ENCODE measurements at regions not wholly inside any gene's neighbourhood (a gene's known extent, or its start where the extent isn't known, plus 50 kb on each side); places are given as distances from the start of the nearest gene placed in this dataset.

DNA sequence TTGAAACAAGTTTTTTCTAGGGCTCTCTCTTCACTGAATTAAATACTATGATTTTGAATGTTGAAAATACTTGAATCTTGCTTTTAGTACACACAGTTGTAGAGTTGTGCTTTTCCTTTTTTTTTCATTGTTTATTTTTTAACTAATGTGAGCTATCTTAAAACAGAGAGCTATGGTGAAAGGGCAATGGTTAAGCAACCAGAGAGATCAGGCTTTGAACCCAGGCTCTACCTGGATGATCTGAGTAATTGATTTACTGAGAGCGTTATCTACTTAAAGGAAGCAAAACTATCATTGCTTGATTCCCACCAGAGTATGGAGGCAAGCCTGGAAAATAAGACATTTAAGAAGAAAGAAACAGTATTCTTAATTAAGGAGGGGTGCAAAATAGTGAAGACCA, 138.6 kb downstream of the DUSP6 start:
- H3K36me3 ChIP-seq: no peaks in the 10 kb centered on the region
- no peak overlapping the region for H3K4me3 ChIP-seq
- WGBS, 3 donors: 94 to 98% (median 96%) methylated on average over 1 of the region's 1 CpG
- TF ChIP-seq EP300 (IDR thresholded peaks at IDR 0.05): no peak
- TF ChIP-seq POLR2A (IDR thresholded peaks at IDR 0.05): no peak
- TF ChIP-seq, protein P1, sequence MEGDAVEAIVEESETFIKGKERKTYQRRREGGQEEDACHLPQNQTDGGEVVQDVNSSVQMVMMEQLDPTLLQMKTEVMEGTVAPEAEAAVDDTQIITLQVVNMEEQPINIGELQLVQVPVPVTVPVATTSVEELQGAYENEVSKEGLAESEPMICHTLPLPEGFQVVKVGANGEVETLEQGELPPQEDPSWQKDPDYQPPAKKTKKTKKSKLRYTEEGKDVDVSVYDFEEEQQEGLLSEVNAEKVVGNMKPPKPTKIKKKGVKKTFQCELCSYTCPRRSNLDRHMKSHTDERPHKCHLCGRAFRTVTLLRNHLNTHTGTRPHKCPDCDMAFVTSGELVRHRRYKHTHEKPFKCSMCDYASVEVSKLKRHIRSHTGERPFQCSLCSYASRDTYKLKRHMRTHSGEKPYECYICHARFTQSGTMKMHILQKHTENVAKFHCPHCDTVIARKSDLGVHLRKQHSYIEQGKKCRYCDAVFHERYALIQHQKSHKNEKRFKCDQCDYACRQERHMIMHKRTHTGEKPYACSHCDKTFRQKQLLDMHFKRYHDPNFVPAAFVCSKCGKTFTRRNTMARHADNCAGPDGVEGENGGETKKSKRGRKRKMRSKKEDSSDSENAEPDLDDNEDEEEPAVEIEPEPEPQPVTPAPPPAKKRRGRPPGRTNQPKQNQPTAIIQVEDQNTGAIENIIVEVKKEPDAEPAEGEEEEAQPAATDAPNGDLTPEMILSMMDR (IDR thresholded peaks at IDR 0.05): no peak
- intact Hi-C loops (cut with DNase I): no loop called here
- no peaks in the 10 kb centered on the region for H3K27me3 ChIP-seq
- H3K9me3 ChIP-seq: no peaks in the 10 kb centered on the region
- no peak overlapping the region for H3K27ac ChIP-seq
- no peaks in the 10 kb centered on the region for H3K4me1 ChIP-seq (ENCODE audit: insufficient read depth)
- no peak for DNase-seq

DNA sequence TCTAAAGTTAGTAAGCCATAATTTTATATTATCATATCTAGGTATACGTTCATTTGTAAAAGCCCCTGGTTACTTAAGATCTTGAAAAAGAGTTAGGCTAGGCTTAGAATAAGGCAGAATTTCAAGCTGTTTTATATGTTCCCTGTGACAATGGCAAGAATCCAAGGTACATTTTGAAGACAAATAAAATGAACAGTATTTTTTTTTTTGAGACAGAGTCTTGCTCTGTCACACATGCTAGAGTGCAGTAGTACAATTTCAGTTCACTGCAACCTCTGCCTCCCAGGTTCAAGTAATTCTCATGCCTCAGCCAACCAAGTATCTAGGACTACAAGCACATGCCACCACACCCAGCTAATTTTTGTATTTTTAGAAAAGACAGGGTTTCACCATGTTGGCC, 139.2 kb downstream of the DUSP6 start:
- H3K4me3 ChIP-seq: no peak overlapping the region
- no peaks in the 10 kb centered on the region for H3K27me3 ChIP-seq
- H3K4me1 ChIP-seq (ENCODE audit: insufficient read depth): no peaks in the 10 kb centered on the region
- intact Hi-C loops (cut with DNase I): no loop called here
- H3K27ac ChIP-seq: no peak overlapping the region
- no peak for DNase-seq
- H3K9me3 ChIP-seq: no peaks in the 10 kb centered on the region
- H3K36me3 ChIP-seq: no peaks in the 10 kb centered on the region
- TF ChIP-seq, protein P1 (IDR thresholded peaks at IDR 0.05): no peak
- no peak for TF ChIP-seq POLR2A (IDR thresholded peaks at IDR 0.05)
- TF ChIP-seq EP300 (IDR thresholded peaks at IDR 0.05): no peak
- WGBS, 3 donors: 69 to 82% (median 78%) methylated on average over 1 of the region's 1 CpG

GRCh38 chr12:89212339-89212771, 139.9 kb downstream of the DUSP6 start:
- WGBS, 3 donors: 80 to 91% (median 84%) methylated on average over 3 of the region's 3 CpGs
- DNase-seq: no peak
- intact Hi-C loops (cut with DNase I): no loop called here
- H3K4me1 ChIP-seq (ENCODE audit: insufficient read depth): no peaks in the 10 kb centered on the region
- H3K4me3 ChIP-seq: no peak overlapping the region
- no peaks in the 10 kb centered on the region for H3K9me3 ChIP-seq
- no peak for TF ChIP-seq EP300 (IDR thresholded peaks at IDR 0.05)
- TF ChIP-seq POLR2A (IDR thresholded peaks at IDR 0.05): no peak
- TF ChIP-seq, protein P1 (IDR thresholded peaks at IDR 0.05): no peak
- no peaks in the 10 kb centered on the region for H3K36me3 ChIP-seq
- H3K27me3 ChIP-seq: no peaks in the 10 kb centered on the region
- no peak overlapping the region for H3K27ac ChIP-seq

GRCh38 chr12:89211456-89211855, 140.8 kb downstream of the DUSP6 start:
- Histone ChIP-seq H3K9me3 (no peaks in the 10 kb centered on the region), H3K27ac (no peak overlapping the region), H3K4me3 (no peak overlapping the region), H3K4me1 (ENCODE audit: insufficient read depth) (no peaks in the 10 kb centered on the region), H3K36me3 (no peaks in the 10 kb centered on the region), H3K27me3 (no peaks in the 10 kb centered on the region)
- intact Hi-C loops (cut with DNase I): no loop called here
- WGBS, 3 donors: 97 to 98% (median 97%) methylated on average over 1 of the region's 1 CpG
- DNase-seq: no peak
- TF ChIP-seq, protein P1 (IDR thresholded peaks at IDR 0.05): no peak
- TF ChIP-seq POLR2A (IDR thresholded peaks at IDR 0.05) (no peak), EP300 (IDR thresholded peaks at IDR 0.05) (no peak)

- intact Hi-C loops (cut with DNase I): no loop called here
- DNase-seq: no peak
- TF ChIP-seq, protein P1 (IDR thresholded peaks at IDR 0.05): no peak
- TF ChIP-seq EP300 (IDR thresholded peaks at IDR 0.05) (no peak), POLR2A (IDR thresholded peaks at IDR 0.05) (no peak)
- H3K4me1 ChIP-seq (ENCODE audit: insufficient read depth): no peaks in the 10 kb centered on the region
- no peak overlapping the region for H3K4me3 ChIP-seq
- no peak overlapping the region for H3K27ac ChIP-seq
- WGBS, 3 donors: 83 to 85% (median 84%) methylated on average over 2 of the region's 2 CpGs
- no peaks in the 10 kb centered on the region for H3K36me3 ChIP-seq
- no peaks in the 10 kb centered on the region for H3K27me3 ChIP-seq
- H3K9me3 ChIP-seq: no peaks in the 10 kb centered on the region
These were observed 142.0 kb downstream of the DUSP6 start for GRCh38 chr12:89210277-89210676.

Data from ovary (tissue), 7 donors.